SH-SY5Y (cell line): ENCODE measurements at regions not wholly inside any gene's neighbourhood (a gene's known extent, or its start where the extent isn't known, plus 50 kb on each side); places are given as distances from the start of the nearest gene placed in this dataset.

Experiments used
- GATA2 ChIP-seq: IDR thresholded peaks from 2 replicates; pipeline ENCODE4 v1.6.1; 2011; ENCODE audit warnings: mild to moderate bottlenecking, low read depth, low read length
- GATA3 ChIP-seq: IDR thresholded peaks from 2 replicates; pipeline ENCODE4 v1.6.1; 2011; ENCODE audit warnings: low read depth, mild to moderate bottlenecking, low read length, moderate library complexity

GRCh38 chr7:68205826-68206225 is 1209.2 kb downstream of the TYW1 start:
- TF ChIP-seq GATA2 (no peak), GATA3 (no peak)
